H1 (cell line): ENCODE measurements at regions not wholly inside any gene's neighbourhood (a gene's known extent, or its start where the extent isn't known, plus 50 kb on each side); places are given as distances from the start of the nearest gene placed in this dataset.

Source experiments
- CREB1 ChIP-seq: IDR thresholded peaks from 2 replicates; pipeline ENCODE4 v1.6.1; 2012; ENCODE audit warnings: inconsistent platforms
- CTCF ChIP-seq, 3 experiments: IDR thresholded peaks; 1 replicate in 2 of 3; 2 replicates in 1 of 3; pipeline versions ENCODE4 v1.5.1 to v1.6.1; 2011; ENCODE audit warnings: low read length in 3 of 3, mild to moderate bottlenecking in 3 of 3, inconsistent platforms in 2 of 3, low read depth in 1 of 3, moderate library complexity in 1 of 3; ENCODE audit not compliant: insufficient read depth in 1 of 3; ENCODE audit errors: control extremely low read depth in 1 of 3
- EGR1 ChIP-seq: IDR thresholded peaks from 2 replicates; pipeline ENCODE4 v1.6.1; 2011; ENCODE audit warnings: low read depth, low read length, borderline replicate concordance
- EP300 ChIP-seq, 2 experiments: IDR thresholded peaks; 1 replicate in 1 of 2; 2 replicates in 1 of 2; pipeline ENCODE4 v1.6.1; 2011 to 2012; ENCODE audit warnings: low read depth in 2 of 2, low read length in 2 of 2, mild to moderate bottlenecking in 2 of 2, borderline replicate concordance in 1 of 2, inconsistent platforms in 1 of 2, moderate library complexity in 1 of 2
- KDM5A ChIP-seq: fragments of 200-600 bp; IDR thresholded peaks from 2 replicates; pipeline ENCODE4 v1.7.1; 2012; ENCODE audit warnings: mild to moderate bottlenecking, low read length, inconsistent platforms, mixed read lengths
- NRF1 ChIP-seq: IDR thresholded peaks from 2 replicates; pipeline ENCODE4 v1.6.1; 2011; ENCODE audit warnings: mild to moderate bottlenecking, low read depth, low read length, improper control_type of control experiment
- POLR2A ChIP-seq, 2 experiments: IDR thresholded peaks; 1 replicate in 1 of 2; 2 replicates in 1 of 2; pipeline ENCODE4 v1.6.1; 2011; ENCODE audit warnings: low read depth in 2 of 2, low read length in 2 of 2, mild to moderate bottlenecking in 2 of 2; ENCODE audit errors: control extremely low read depth in 1 of 2
- RAD21 ChIP-seq, 2 experiments: IDR thresholded peaks in 1 of 2; conservative IDR thresholded peaks in 1 of 2; 2 replicates each; pipeline ENCODE4 v1.6.1; 2011; ENCODE audit warnings: low read depth in 2 of 2, low read length in 2 of 2, improper control_type of control experiment in 1 of 2, inconsistent platforms in 1 of 2, mild to moderate bottlenecking in 1 of 2, moderate library complexity in 1 of 2
- RFX5 ChIP-seq: IDR thresholded peaks from 2 replicates; pipeline ENCODE4 v1.6.1; 2011; ENCODE audit warnings: low read depth, low read length, improper control_type of control experiment, borderline replicate concordance
- RXRA ChIP-seq: IDR thresholded peaks from 2 replicates; pipeline ENCODE4 v1.6.1; 2011; ENCODE audit warnings: low read depth, mild to moderate bottlenecking, low read length, moderate library complexity; ENCODE audit not compliant: insufficient read depth
- SUZ12 ChIP-seq: fragments of 200-600 bp; sonication (generic); IDR thresholded peaks from 2 replicates; pipeline ENCODE4 v1.6.1; 2012; ENCODE audit warnings: mild to moderate bottlenecking, inconsistent platforms, low read length, moderate library complexity, mixed read lengths
- TBP ChIP-seq: IDR thresholded peaks from 2 replicates; pipeline ENCODE4 v1.6.1; 2011; ENCODE audit warnings: low read depth, low read length, improper control_type of control experiment
- USF2 ChIP-seq: IDR thresholded peaks from 2 replicates; pipeline ENCODE4 v1.6.1; 2011; ENCODE audit warnings: low read length, improper control_type of control experiment
- ZNF274 ChIP-seq: IDR thresholded peaks from 2 replicates; pipeline ENCODE4 v1.7.0; 2012; ENCODE audit warnings: low read length, borderline replicate concordance; ENCODE audit errors: extremely low read depth

- TF ChIP-seq USF2 (no peak), NRF1 (no peak), CTCF (IDR thresholded peaks at IDR 0.05; ENCODE audit: control extremely low read depth in 1 of 3, insufficient read depth in 1 of 3, low read depth in 1 of 3, low read length in 3 of 3) (no peak), RXRA (no peak), KDM5A (no peak), EP300 (IDR thresholded peaks at IDR 0.05; ENCODE audit: borderline replicate concordance in 1 of 2, low read depth in 2 of 2, low read length in 2 of 2) (no peak), SUZ12 (no peak), CREB1 (no peak), RFX5 (no peak), EGR1 (no peak), POLR2A (IDR thresholded peaks at IDR 0.05; ENCODE audit: control extremely low read depth in 1 of 2, low read depth in 2 of 2, low read length in 2 of 2) (no peak), TBP (no peak), ZNF274 (no peak), RAD21 (IDR thresholded peaks at IDR 0.05 in 1 of 2, conservative IDR thresholded peaks at IDR 0.05 in 1 of 2; ENCODE audit: low read depth in 2 of 2, low read length in 2 of 2) (no peak)
Observed at GRCh38 chr20:17084909-17085308, 141.9 kb upstream of the PCSK2 start.
